ENCODE measurements at regions not wholly inside any gene's neighbourhood (a gene's known extent, or its start where the extent isn't known, plus 50 kb on each side); places are given as distances from the start of the nearest gene placed in this dataset.

GRCh38 chr18:51433881-51434280 lies 236.4 kb upstream of the MEX3C start:
- POLR2A ChIA-PET (ENCODE audit: partially characterized antibody): interaction anchor here (1.5 kb wide), 1 partner anchor 12 kb away, joined by 3 read pairs; no protein-coding TSS in a partner anchor
- H3K9ac ChIP-seq (replicated peaks in 1 of 4; ENCODE audit: extremely low read depth in 1 of 4, low read depth in 3 of 4, low read length in 3 of 4): no peak overlapping the region
- H2BK12ac ChIP-seq (ENCODE audit: low read depth, low read length): no peak overlapping the region
- FAIRE-seq (no peak), DNase-seq (ENCODE audit: low read depth in 1 of 2, low spot score in 2 of 2) (no peak)
- no peak overlapping the region for H3K56ac ChIP-seq (replicated peaks; ENCODE audit: insufficient read length, low read depth, low read length)
- no peak overlapping the region for H2BK20ac ChIP-seq (ENCODE audit: low read length)
- no peak overlapping the region for H3K4me3 ChIP-seq (ENCODE audit: extremely low read depth in 1 of 4, insufficient read depth in 2 of 4, low read depth in 3 of 4, low read length in 4 of 4)
- H3K4me2 ChIP-seq (ENCODE audit: insufficient read depth in 1 of 2, low read depth in 2 of 2, low read length in 2 of 2): no peak overlapping the region
- no peak overlapping the region for H2AFZ ChIP-seq (ENCODE audit: low read length)
- CTCF ChIA-PET (ENCODE audit: partially characterized antibody): interaction anchor here (1.1 kb wide), 1 partner anchor 81 kb away, joined by 4 read pairs; no protein-coding TSS in a partner anchor
- no peak overlapping the region for H2BK15ac ChIP-seq (ENCODE audit: low read length)
- no peaks in the 10 kb centered on the region for H3K4me1 ChIP-seq (replicated peaks in 1 of 4; ENCODE audit: control insufficient read depth in 3 of 4, insufficient read depth in 4 of 4, low read length in 3 of 4)
- H4K5ac ChIP-seq (ENCODE audit: insufficient read length, low read depth, low read length): no peak overlapping the region
- H3K4ac ChIP-seq (replicated peaks; ENCODE audit: insufficient read length, low read depth, low read length): no peak overlapping the region
- no peak overlapping the region for H4K8ac ChIP-seq (ENCODE audit: extremely low read depth, insufficient read depth, low read length)
- no peak overlapping the region for H3K27ac ChIP-seq (ENCODE audit: low read depth, low read length)
- H4K20me1 ChIP-seq (replicated peaks in 1 of 2; ENCODE audit: control insufficient read depth in 1 of 2, insufficient read depth in 2 of 2, low read length in 2 of 2): no peaks in the 10 kb centered on the region
- H3K79me1 ChIP-seq (ENCODE audit: low read depth, low read length): no peaks in the 10 kb centered on the region
- H3K9me3 ChIP-seq (ENCODE audit: insufficient read depth in 2 of 2, low read depth in 1 of 2, low read length in 1 of 2): no peaks in the 10 kb centered on the region; a peak in 1 of 4 replicates
- H2AK5ac ChIP-seq (ENCODE audit: low read depth, low read length): no peak overlapping the region
- H4K91ac ChIP-seq (replicated peaks; ENCODE audit: insufficient read length, low read length): no peak overlapping the region
- H3K23ac ChIP-seq (ENCODE audit: insufficient read length): no peak overlapping the region
- 92% methylated on average over 3 of the region's 3 CpGs; no CpG with 5 or more reads in 1 of the 2 experiments for WGBS, 2 experiments (ENCODE audit: extremely low coverage in 1 of 2, insufficient coverage in 1 of 2, insufficient read length in 1 of 2, insufficient replicate concordance in 2 of 2, low coverage in 1 of 2, low lambda C conversion rate in 2 of 2, missing lambda C conversion rate in 1 of 2)
- no peaks in the 10 kb centered on the region for H3K23me2 ChIP-seq (ENCODE audit: low read depth, low read length)
- H2BK5ac ChIP-seq (ENCODE audit: low read depth, low read length): no peak overlapping the region
- no peak overlapping the region for H3K18ac ChIP-seq (ENCODE audit: extremely low read depth, low read length)
- no peaks in the 10 kb centered on the region for H3K79me2 ChIP-seq (ENCODE audit: control insufficient read depth in 1 of 2, insufficient read depth in 2 of 2, low read length in 2 of 2)
- H3K14ac ChIP-seq (ENCODE audit: insufficient read length): no peak overlapping the region
- no peaks in the 10 kb centered on the region; a peak in 1 of 7 replicates for H3K27me3 ChIP-seq (replicated peaks in 1 of 4; ENCODE audit: control insufficient read depth in 3 of 4, extremely low read depth in 1 of 4, insufficient read depth in 3 of 4, low read length in 3 of 4)
- no peaks in the 10 kb centered on the region for H3K36me3 ChIP-seq (ENCODE audit: control insufficient read depth in 2 of 4, insufficient read depth in 4 of 4, low read length in 3 of 4)
- no peak overlapping the region for H2BK120ac ChIP-seq (replicated peaks; ENCODE audit: low read depth, low read length)
- no peak for TF ChIP-seq USF2 (IDR thresholded peaks at IDR 0.05; ENCODE audit: low read length)
- TF ChIP-seq BACH1 (IDR thresholded peaks at IDR 0.05; ENCODE audit: low read length): no peak
- TF ChIP-seq RBBP5 (IDR thresholded peaks at IDR 0.05; ENCODE audit: borderline replicate concordance, low read depth, low read length): no peak
- TF ChIP-seq TAF7 (optimal IDR thresholded peaks at IDR 0.05; ENCODE audit: borderline replicate concordance, low read depth, low read length): no peak
- no peak for TF ChIP-seq CEBPB (IDR thresholded peaks at IDR 0.05; ENCODE audit: low read depth, low read length)
- no peak for TF ChIP-seq BCL11A (IDR thresholded peaks at IDR 0.05; ENCODE audit: low read depth in 2 of 2, low read length in 2 of 2)
- TF ChIP-seq SAP30 (IDR thresholded peaks at IDR 0.05; ENCODE audit: insufficient read depth, insufficient replicate concordance, low read length): no peak
- no peak for TF ChIP-seq GABPA (IDR thresholded peaks at IDR 0.05; ENCODE audit: borderline replicate concordance, insufficient read depth, low read length)
- no peak for TF ChIP-seq NANOG (IDR thresholded peaks at IDR 0.05; ENCODE audit: insufficient read depth, low read depth, low read length, poor library complexity, severe bottlenecking)
- TF ChIP-seq EGR1 (IDR thresholded peaks at IDR 0.05; ENCODE audit: borderline replicate concordance, low read depth, low read length): no peak
- no peak for TF ChIP-seq MAFK (IDR thresholded peaks at IDR 0.05; ENCODE audit: low read depth, low read length)
- no peak for TF ChIP-seq EZH2 (IDR thresholded peaks at IDR 0.05; ENCODE audit: low read depth, low read length, severe bottlenecking)
- TF ChIP-seq NRF1 (IDR thresholded peaks at IDR 0.05; ENCODE audit: low read depth, low read length): no peak
- no peak for TF ChIP-seq CHD1 (IDR thresholded peaks at IDR 0.05; ENCODE audit: low read depth, low read length)
